ENCODE measurements at regions not wholly inside any gene's neighbourhood (a gene's known extent, or its start where the extent isn't known, plus 50 kb on each side); places are given as distances from the start of the nearest gene placed in this dataset.
"Not testable (repeated sequence)": the region's sequence is repeated elsewhere in the genome, so short reads cannot be mapped to it uniquely, and the experiment has no call there.

GRCh38 chr4:62526671-62527070, 1326.5 kb downstream of the ADGRL3 start:
- H3K4me1 ChIP-seq (ENCODE audit: control insufficient read depth, insufficient read depth, low read length, unreplicated experiment): no peaks in the 10 kb centered on the region
- H3K36me3 ChIP-seq (ENCODE audit: insufficient read depth, low read length): no peaks in the 10 kb centered on the region
- no peak overlapping the region for H3K27ac ChIP-seq (ENCODE audit: low read depth, low read length)
- no peaks in the 10 kb centered on the region for H3K79me2 ChIP-seq (ENCODE audit: control insufficient read depth, insufficient read depth, low read length, unreplicated experiment)
- no peaks in the 10 kb centered on the region for H3K27me3 ChIP-seq (ENCODE audit: insufficient read depth, low read length)
- H2AFZ ChIP-seq (ENCODE audit: low read length, unreplicated experiment): no peak overlapping the region
- no peak overlapping the region for H3K4me3 ChIP-seq (ENCODE audit: low read depth, low read length)

GRCh38 chr4:62523256-62523655, 1323.1 kb downstream of the ADGRL3 start:
- Histone ChIP-seq H2AFZ (ENCODE audit: low read length, unreplicated experiment) (no peak overlapping the region), H3K27me3 (ENCODE audit: insufficient read depth, low read length) (no peaks in the 10 kb centered on the region), H3K4me3 (ENCODE audit: low read depth, low read length) (no peak overlapping the region), H3K4me1 (ENCODE audit: control insufficient read depth, insufficient read depth, low read length, unreplicated experiment) (no peaks in the 10 kb centered on the region), H3K27ac (ENCODE audit: low read depth, low read length) (no peak overlapping the region), H3K36me3 (ENCODE audit: insufficient read depth, low read length) (no peaks in the 10 kb centered on the region), H3K79me2 (ENCODE audit: control insufficient read depth, insufficient read depth, low read length, unreplicated experiment) (no peaks in the 10 kb centered on the region)

DNA sequence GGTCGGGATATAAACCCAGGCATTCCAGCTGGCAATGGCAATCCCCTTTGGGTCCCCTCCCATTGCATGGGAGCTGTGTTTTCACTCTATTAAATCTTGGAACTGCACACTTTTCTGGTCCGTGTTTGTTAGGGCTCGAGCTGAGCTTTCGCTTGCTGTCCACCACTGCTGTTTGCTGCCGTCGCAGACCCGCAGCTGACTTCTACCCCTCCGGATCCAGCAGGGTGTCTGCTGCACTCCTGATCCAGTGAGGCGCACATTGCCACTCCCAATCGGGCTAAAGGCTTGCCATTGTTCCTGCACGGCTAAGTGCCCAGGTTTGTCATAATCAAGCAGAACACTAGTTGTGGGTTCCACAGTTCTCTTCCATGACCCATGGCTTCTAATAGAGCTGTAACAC, 1322.1 kb downstream of the ADGRL3 start:
- no peaks in the 10 kb centered on the region for H3K79me2 ChIP-seq (ENCODE audit: control insufficient read depth, insufficient read depth, low read length, unreplicated experiment)
- H2AFZ ChIP-seq (ENCODE audit: low read length, unreplicated experiment): no peak overlapping the region
- no peaks in the 10 kb centered on the region for H3K27me3 ChIP-seq (ENCODE audit: insufficient read depth, low read length)
- no peaks in the 10 kb centered on the region for H3K4me1 ChIP-seq (ENCODE audit: control insufficient read depth, insufficient read depth, low read length, unreplicated experiment)
- H3K36me3 ChIP-seq (ENCODE audit: insufficient read depth, low read length): no peaks in the 10 kb centered on the region
- H3K27ac ChIP-seq (ENCODE audit: low read depth, low read length): no peak overlapping the region
- no peak overlapping the region for H3K4me3 ChIP-seq (ENCODE audit: low read depth, low read length)

DNA sequence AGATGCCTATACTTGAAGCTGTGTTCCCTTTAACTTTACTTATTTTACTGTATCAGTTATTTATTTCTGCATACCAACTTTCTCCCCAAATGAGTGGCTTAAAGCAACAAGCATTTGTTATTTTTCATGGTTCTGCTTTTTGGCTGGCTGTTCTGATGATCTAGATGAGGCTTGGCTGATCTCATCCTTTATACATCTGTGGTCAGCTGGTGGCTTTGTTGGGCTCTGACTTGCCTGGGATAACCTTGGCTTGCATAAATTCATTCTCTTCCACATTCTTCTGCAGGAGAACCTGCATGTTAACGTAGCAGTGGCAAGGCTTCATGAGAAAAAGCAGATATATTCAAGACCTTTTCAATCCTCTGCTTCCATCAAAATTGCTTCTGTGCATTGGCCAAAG, 1317.6 kb downstream of the ADGRL3 start:
- H3K36me3 ChIP-seq (ENCODE audit: insufficient read depth, low read length): no peaks in the 10 kb centered on the region
- no peaks in the 10 kb centered on the region for H3K27me3 ChIP-seq (ENCODE audit: insufficient read depth, low read length)
- no peak overlapping the region for H2AFZ ChIP-seq (ENCODE audit: low read length, unreplicated experiment)
- no peak overlapping the region for H3K4me3 ChIP-seq (ENCODE audit: low read depth, low read length)
- H3K79me2 ChIP-seq (ENCODE audit: control insufficient read depth, insufficient read depth, low read length, unreplicated experiment): no peaks in the 10 kb centered on the region
- no peaks in the 10 kb centered on the region for H3K4me1 ChIP-seq (ENCODE audit: control insufficient read depth, insufficient read depth, low read length, unreplicated experiment)
- no peak overlapping the region for H3K27ac ChIP-seq (ENCODE audit: low read depth, low read length)

DNA sequence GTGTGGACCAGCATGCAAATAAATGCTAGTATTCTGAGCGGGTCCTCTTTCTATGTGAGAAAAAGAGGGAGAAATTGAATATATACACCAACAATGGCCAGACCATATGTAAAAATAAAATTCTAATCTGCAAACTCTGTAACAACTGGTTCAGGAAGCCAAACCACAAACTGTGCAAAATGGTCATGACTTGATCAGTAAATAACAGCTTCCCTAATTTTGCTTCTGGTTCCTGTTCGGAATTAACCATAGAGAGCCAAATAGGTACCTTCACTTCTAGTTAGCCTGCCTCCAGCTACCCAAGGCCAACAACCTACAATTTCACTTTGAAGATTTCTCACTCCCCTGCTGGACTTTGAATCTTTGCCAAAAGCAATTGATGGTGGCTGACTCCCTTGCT, 1313.2 kb downstream of the ADGRL3 start:
- Histone ChIP-seq H3K4me1 (ENCODE audit: control insufficient read depth, insufficient read depth, low read length, unreplicated experiment) (no peaks in the 10 kb centered on the region), H3K27ac (ENCODE audit: low read depth, low read length) (no peak overlapping the region), H3K36me3 (ENCODE audit: insufficient read depth, low read length) (no peaks in the 10 kb centered on the region), H3K27me3 (ENCODE audit: insufficient read depth, low read length) (no peaks in the 10 kb centered on the region), H3K79me2 (ENCODE audit: control insufficient read depth, insufficient read depth, low read length, unreplicated experiment) (no peaks in the 10 kb centered on the region), H2AFZ (ENCODE audit: low read length, unreplicated experiment) (no peak overlapping the region), H3K4me3 (ENCODE audit: low read depth, low read length) (no peak overlapping the region)

DNA sequence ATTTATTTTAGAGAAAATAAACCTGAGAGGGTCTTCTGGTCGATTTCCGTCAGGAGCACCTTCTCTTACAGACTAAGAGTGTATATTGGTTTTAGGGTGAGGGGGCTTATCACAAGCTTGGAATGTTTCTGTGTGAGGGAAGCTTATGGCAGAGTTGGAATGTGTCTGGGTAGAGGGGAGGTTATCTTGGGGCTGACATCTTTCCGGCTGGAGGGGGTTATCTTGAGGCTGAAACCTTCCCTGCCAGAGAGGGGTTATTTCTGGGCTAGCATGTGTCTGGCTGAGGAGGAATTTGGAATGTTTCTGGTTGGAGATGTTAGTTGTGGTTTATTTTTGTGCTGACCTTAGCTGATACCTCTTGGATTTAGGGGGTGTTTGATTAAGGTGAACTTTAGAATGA, 1312.1 kb downstream of the ADGRL3 start:
- H2AFZ ChIP-seq (ENCODE audit: low read length, unreplicated experiment): no peak overlapping the region
- H3K27me3 ChIP-seq (ENCODE audit: insufficient read depth, low read length): no peaks in the 10 kb centered on the region
- H3K79me2 ChIP-seq (ENCODE audit: control insufficient read depth, insufficient read depth, low read length, unreplicated experiment): no peaks in the 10 kb centered on the region
- H3K27ac ChIP-seq (ENCODE audit: low read depth, low read length): no peak overlapping the region
- no peaks in the 10 kb centered on the region for H3K4me1 ChIP-seq (ENCODE audit: control insufficient read depth, insufficient read depth, low read length, unreplicated experiment)
- no peak overlapping the region for H3K4me3 ChIP-seq (ENCODE audit: low read depth, low read length)
- no peaks in the 10 kb centered on the region for H3K36me3 ChIP-seq (ENCODE audit: insufficient read depth, low read length)

- H3K27me3 ChIP-seq (ENCODE audit: insufficient read depth, low read length): no peaks in the 10 kb centered on the region
- no peaks in the 10 kb centered on the region for H3K4me1 ChIP-seq (ENCODE audit: control insufficient read depth, insufficient read depth, low read length, unreplicated experiment)
- no peak overlapping the region for H3K27ac ChIP-seq (ENCODE audit: low read depth, low read length)
- no peak overlapping the region for H3K4me3 ChIP-seq (ENCODE audit: low read depth, low read length)
- no peaks in the 10 kb centered on the region for H3K36me3 ChIP-seq (ENCODE audit: insufficient read depth, low read length)
- H2AFZ ChIP-seq (ENCODE audit: low read length, unreplicated experiment): no peak overlapping the region
- no peaks in the 10 kb centered on the region for H3K79me2 ChIP-seq (ENCODE audit: control insufficient read depth, insufficient read depth, low read length, unreplicated experiment)
These were observed 1310.1 kb downstream of the ADGRL3 start for GRCh38 chr4:62510228-62510627.

- Histone ChIP-seq H3K79me2 (ENCODE audit: control insufficient read depth, insufficient read depth, low read length, unreplicated experiment) (no peaks in the 10 kb centered on the region), H3K4me3 (ENCODE audit: low read depth, low read length) (no peak overlapping the region), H3K36me3 (ENCODE audit: insufficient read depth, low read length) (no peaks in the 10 kb centered on the region), H3K4me1 (ENCODE audit: control insufficient read depth, insufficient read depth, low read length, unreplicated experiment) (no peaks in the 10 kb centered on the region), H3K27ac (ENCODE audit: low read depth, low read length) (no peak overlapping the region), H3K27me3 (ENCODE audit: insufficient read depth, low read length) (no peaks in the 10 kb centered on the region), H2AFZ (ENCODE audit: low read length, unreplicated experiment) (no peak overlapping the region)
These were observed 1300.2 kb downstream of the ADGRL3 start for GRCh38 chr4:62500296-62500695.

DNA sequence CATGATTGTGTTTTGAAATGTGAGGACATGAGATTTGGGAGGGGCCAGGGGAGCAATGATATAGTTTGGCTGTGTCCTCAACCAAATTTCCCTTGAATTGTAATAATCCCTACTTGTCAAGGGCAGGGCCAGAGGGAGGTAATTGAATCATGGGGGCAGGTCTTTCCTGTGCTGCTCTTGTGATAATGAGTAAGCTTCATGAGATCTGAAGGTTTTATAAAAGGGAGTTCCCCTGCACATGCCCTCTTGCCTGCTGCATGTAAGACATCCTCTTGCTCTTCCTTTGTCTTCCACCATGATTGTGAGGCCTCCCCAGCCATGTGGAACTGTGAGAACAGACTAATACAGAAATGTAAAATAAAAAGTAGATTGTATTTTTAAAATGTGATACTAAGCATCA, 1294.9 kb downstream of the ADGRL3 start:
- H3K36me3 ChIP-seq (ENCODE audit: insufficient read depth, low read length): no peaks in the 10 kb centered on the region
- H3K4me3 ChIP-seq (ENCODE audit: low read depth, low read length): no peak overlapping the region
- no peaks in the 10 kb centered on the region for H3K79me2 ChIP-seq (ENCODE audit: control insufficient read depth, insufficient read depth, low read length, unreplicated experiment)
- H3K27me3 ChIP-seq (ENCODE audit: insufficient read depth, low read length): no peaks in the 10 kb centered on the region
- H3K4me1 ChIP-seq (ENCODE audit: control insufficient read depth, insufficient read depth, low read length, unreplicated experiment): no peaks in the 10 kb centered on the region
- H3K27ac ChIP-seq (ENCODE audit: low read depth, low read length): no peak overlapping the region
- no peak overlapping the region for H2AFZ ChIP-seq (ENCODE audit: low read length, unreplicated experiment)

DNA sequence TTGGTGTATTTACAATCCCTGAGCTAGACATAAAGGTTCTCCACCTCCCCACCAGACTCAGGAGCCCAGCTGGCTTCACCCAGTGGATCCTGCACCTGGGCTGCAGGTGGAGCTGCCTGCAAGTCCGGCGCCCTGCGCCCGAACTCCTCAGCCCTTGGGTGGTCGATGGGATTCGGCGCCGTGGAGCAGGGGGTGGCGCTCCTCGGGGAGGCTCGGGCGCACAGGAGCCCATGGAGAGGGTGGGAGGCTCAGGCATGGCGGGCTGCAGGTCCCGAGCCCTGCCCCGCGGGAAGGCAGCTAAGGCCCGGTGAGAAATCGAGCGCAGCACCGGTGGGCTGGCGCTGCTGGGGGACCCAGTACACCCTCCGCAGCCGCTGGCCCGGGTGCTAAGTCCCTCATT, 1291.6 kb downstream of the ADGRL3 start:
- H2AFZ ChIP-seq (ENCODE audit: low read length, unreplicated experiment); H3K4me1 ChIP-seq (ENCODE audit: control insufficient read depth, insufficient read depth, low read length, unreplicated experiment); H3K79me2 ChIP-seq (ENCODE audit: control insufficient read depth, insufficient read depth, low read length, unreplicated experiment); H3K4me3 ChIP-seq (ENCODE audit: low read depth, low read length); H3K36me3 ChIP-seq (ENCODE audit: insufficient read depth, low read length); H3K27me3 ChIP-seq (ENCODE audit: insufficient read depth, low read length); H3K27ac ChIP-seq (ENCODE audit: low read depth, low read length): not testable (repeated sequence)

DNA sequence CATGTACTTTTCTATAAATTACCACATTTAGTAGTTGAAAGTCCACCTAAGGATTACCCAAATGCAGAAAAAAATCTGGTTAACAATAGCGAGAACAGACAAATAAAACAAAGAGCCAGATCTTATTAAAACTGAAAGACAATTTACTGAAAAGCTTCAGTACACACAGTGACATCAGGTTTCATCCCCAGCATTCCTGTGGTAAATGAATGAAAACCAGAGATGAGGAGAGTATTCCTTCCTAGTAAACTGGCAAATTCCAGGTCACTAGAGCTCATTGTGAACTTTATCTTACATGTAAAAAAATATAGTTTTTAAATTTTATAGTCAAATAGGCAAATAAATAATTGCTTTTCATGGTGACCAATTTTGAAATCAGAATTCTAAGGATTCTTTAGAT, 1290.5 kb downstream of the ADGRL3 start:
- Histone ChIP-seq H3K79me2 (ENCODE audit: control insufficient read depth, insufficient read depth, low read length, unreplicated experiment) (no peaks in the 10 kb centered on the region), H3K27me3 (ENCODE audit: insufficient read depth, low read length) (no peaks in the 10 kb centered on the region), H2AFZ (ENCODE audit: low read length, unreplicated experiment) (no peak overlapping the region), H3K27ac (ENCODE audit: low read depth, low read length) (no peak overlapping the region), H3K4me1 (ENCODE audit: control insufficient read depth, insufficient read depth, low read length, unreplicated experiment) (no peaks in the 10 kb centered on the region), H3K4me3 (ENCODE audit: low read depth, low read length) (no peak overlapping the region), H3K36me3 (ENCODE audit: insufficient read depth, low read length) (no peaks in the 10 kb centered on the region)

- no peaks in the 10 kb centered on the region for H3K79me2 ChIP-seq (ENCODE audit: control insufficient read depth, insufficient read depth, low read length, unreplicated experiment)
- H2AFZ ChIP-seq (ENCODE audit: low read length, unreplicated experiment): no peak overlapping the region
- H3K4me1 ChIP-seq (ENCODE audit: control insufficient read depth, insufficient read depth, low read length, unreplicated experiment): no peaks in the 10 kb centered on the region
- no peak overlapping the region for H3K27ac ChIP-seq (ENCODE audit: low read depth, low read length)
- H3K4me3 ChIP-seq (ENCODE audit: low read depth, low read length): no peak overlapping the region
- H3K36me3 ChIP-seq (ENCODE audit: insufficient read depth, low read length): no peaks in the 10 kb centered on the region
- H3K27me3 ChIP-seq (ENCODE audit: insufficient read depth, low read length): no peaks in the 10 kb centered on the region
These were observed 1286.9 kb downstream of the ADGRL3 start for GRCh38 chr4:62487016-62487415.

Data from ACC112 (cell line).